Right forelimb (tissue), 1 donor: ENCODE measurements at regions not wholly inside any gene's neighbourhood (a gene's known extent, or its start where the extent isn't known, plus 50 kb on each side); places are given as distances from the start of the nearest gene placed in this dataset.
"Not testable (repeated sequence)": the region's sequence is repeated elsewhere in the genome, so short reads cannot be mapped to it uniquely, and the experiment has no call there.

Source experiments
- DNase-seq: peaks from one replicate; pipeline ENCODE4 v3.0.0-alpha.2; 2018

DNA sequence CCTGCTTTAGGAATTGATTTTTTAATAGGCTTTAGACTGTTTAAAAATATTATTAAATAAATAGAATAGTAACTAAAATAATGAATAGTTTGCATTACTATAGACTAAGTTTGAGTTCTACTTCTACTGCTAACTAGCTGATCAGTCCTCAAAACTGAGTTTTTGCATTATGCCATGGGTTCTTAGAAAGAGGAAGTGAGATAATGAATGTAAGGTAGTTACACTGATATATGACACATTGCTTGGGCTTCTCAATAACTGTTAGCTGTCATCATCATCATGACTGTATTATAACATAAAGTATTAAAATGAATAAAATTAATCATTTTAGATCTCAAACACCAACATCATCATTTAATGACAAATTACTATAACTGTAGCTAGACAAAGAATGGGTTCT, 949.7 kb downstream of the TRHDE start:
- no peak for DNase-seq

DNA sequence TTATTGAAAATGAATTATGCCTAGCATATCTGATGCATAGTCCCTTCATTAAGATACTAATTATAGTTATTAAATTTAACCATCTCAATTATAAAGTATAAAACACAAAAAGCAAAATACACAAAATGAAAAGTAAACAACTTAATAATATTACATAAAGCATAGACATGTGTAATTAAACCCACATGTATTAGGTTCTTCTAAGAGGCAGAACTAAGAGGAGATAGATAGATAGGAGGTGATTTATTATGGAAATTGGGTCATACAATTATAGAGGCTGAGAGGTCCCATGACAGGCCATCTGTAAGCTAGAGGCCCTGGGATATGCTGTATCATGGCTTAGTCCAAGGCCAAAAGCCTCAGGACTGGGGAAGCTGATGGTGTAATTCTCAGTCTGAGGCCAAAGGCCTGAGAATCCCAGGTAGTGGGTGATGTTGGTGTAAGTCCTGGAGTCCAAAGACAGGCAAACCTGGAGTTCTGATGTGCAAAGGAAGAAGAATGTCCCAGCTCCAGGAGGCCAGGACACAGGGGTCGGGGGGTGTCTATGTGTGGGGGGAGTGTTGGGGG, 953.3 kb downstream of the TRHDE start:
- no peak for DNase-seq

DNA sequence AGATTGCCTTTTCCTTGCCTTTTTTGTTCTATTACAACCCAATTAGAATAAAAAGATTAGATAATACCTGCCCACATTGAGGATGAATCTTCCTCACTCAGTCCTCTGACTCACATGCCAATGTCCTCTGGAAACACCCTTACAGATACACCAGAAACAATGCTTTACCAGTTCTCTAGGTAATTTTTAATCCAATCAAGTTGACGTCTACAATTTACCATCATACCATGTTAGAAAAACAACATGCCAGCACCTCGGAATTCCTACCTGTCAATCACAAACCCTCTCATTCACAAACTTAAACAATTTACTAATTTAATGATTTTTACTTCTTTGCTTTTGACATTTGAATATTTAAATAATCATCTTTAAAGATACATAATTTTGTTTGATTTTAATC, 953.8 kb downstream of the TRHDE start:
- no peak for DNase-seq

DNA sequence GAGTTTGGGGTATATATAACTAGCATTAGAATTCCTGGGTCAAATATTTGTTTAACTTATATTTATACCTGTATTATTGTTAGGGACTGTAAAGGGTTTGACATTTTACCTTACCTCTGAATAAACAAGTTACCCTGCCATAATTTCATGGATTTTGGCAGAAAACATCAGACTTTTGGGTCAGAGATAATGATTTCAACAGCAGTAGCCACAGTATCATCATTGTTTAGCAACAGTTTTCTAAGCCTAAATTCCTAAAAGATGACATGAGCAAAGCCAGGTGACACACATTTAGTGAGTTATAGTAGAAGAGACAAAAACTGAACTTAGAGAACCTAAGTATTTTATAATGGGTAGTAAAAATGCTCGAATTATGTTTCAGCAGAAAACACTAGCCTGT, 954.4 kb downstream of the TRHDE start:
- no peak for DNase-seq

DNA sequence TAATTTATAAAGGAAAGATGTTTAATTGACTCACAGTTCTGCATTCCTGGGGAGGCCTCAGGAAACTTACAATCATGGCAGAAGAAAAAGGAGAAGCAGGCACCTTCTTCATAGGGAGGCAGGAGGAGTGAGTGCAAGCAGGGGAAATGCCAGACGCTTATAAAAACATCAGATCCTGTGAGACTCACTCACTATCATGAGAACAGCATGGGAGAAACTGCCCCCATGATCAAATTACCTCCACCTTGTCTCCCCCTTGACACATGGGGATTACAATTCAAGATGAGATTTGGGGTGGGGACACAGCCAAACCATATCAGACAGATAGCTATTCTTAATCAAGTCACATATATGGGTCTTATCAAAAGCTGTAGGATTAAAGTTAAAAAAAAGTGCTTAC, 956.7 kb downstream of the TRHDE start:
- not testable (repeated sequence) for DNase-seq

DNA sequence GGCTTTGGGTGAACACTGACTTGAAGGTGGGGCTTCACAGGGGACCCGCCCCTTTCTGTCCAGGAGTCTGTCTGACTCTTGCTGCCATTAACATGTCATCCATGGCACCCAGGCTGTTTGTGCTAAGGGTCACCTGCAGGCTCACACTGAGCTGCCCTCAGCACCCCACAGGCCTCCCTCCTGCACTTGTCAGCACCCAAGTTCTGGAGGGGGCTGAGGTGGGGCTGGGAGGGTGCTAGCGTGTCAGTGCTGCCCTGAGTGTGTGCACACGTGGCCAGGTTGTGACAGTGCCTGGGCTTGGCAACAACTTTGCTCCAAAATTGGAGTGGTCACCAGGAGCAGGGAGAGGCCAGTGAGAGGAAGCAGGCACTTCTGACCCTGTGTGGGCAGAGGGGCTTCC, 963.2 kb downstream of the TRHDE start:
- no peak for DNase-seq

DNA sequence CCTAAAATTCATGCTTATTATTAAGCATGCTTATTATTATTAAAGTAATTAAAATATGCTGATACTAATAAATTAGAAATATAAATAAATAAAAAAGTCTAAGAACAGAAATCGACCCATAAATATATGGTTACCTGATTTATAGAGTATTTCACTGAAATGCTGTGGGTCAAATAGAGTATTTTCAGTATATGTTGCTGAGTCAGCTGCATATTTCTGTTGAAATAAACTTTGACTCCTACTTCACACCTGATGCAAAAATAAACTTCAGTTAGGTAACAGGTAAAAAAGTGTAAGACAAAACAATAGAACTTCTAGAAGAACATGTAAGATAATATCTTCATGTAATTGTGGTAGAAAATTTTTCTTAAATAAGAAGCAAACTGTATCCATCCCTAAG, 967.9 kb downstream of the TRHDE start:
- no peak for DNase-seq

DNA sequence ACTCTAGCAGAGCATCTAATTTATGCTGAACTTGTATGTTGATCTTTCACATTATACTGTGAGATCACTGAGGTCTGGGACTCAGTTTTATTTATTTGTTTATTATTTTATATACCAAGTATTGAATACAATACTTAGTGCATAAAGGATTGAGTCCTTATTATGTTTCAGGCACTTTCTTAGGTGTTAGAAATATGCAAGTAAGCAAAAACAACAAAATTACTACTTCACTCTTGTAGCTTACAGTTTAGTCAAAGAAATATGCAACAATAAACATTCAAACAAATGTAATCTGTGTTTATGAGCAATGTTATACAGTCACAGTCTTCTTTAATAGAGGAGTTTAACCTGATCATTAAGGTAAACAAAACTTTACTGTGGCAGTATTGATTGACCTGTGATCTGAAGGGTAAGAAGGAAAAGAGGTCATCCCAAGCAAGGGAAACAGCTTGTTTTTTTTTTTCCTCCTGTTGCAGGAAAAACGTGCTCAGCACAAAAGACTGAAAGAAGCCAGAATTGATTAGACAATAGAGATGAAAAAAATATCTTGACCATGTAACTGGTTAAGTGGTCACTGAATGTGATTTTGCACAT, 990.7 kb downstream of the TRHDE start:
- DNase-seq = no peak

DNA sequence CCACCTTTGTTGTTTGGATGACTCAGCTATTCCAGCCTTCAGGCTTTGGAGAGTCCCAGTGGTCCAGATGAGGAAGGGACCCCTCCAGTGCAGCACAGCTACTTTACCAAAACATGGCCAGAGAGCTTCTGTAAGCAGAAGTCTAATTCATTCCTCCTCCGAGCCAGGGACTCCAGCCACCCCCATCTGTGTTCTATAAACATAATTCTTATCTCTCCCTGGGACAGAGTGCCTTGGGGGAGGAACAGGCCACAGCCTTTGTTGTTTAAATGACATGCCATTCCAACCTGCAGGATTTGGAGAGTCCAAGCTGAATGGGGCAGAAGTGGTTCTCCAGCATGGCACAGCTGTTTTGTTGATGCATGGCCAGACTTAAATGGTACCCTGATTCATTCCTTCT, 994.0 kb downstream of the TRHDE start:
- no peak for DNase-seq

DNA sequence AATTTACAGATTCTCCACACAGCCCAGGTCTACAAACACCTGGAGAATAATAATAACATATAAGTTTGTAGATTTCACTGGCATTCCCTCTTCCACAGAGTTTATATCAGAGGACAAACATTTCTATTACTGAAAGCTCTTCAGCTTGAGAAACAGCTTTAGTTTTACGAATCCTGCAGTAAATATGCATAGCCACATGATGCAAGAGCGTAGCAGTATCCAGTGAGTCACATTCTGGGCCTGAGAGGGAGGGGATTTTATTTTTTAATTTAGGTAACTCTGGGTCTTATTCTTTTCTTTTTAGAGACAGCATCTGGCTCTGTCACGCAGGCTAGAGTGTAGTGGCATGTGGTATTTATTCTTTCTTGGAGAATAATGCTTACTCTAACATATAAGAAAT, 1002.8 kb downstream of the TRHDE start:
- DNase-seq = no peak

DNA sequence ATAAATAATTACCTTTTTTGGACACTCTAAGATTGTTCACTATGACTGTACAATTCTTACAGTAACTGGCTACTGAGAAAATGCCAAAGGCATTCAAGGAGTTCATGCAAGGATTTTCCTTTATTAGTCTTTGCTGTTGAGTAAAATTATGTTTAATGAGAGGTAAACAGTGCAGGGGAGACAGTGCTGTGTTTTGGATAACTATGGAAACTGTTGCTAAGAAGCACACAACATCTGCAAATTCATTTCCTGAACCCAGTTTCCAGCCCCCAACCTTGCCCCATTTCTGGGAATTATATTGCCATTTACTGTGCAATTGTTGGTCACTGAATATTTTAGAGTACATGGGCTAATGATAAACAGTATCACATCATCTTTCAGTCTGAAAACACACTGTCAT, 1005.8 kb downstream of the TRHDE start:
- DNase-seq = no peak

DNA sequence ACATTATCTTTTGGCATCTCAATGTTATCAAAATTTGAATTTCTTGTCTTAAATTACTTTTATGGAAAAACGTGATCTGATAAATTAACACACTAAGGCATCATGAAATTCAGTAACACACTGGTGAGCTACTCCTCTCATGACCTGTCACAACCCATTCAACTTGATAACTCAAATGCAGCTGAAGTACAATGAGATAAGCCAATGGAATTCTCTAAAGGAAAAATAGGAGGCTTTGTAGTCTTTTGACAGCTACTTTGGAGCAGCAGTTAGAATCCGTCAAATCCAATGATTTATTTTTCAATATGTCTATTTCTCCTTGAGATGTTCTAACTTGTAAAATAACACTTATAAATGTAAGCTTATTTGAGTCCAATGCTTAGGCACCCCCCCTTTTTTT, 1029.4 kb downstream of the TRHDE start:
- no peak for DNase-seq

DNA sequence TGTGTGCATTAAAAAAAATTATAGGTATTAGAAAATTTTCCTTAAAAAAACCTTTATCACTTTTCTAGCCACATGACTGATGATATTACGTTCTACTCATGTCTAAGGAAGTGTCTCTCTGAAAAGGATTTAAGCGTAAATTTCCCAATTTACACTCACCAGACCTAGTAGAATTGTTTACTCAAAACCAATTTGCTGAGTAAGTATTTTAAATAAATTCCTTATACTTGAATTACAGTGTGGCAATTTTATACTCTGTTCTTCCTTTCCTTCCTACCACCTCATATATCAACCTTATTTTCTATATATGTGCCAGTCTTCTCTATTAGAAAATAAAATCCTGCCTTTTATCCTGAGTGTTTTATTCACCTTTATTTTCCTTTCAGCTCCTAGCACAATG, 1035.1 kb downstream of the TRHDE start:
- DNase-seq = no peak

DNA sequence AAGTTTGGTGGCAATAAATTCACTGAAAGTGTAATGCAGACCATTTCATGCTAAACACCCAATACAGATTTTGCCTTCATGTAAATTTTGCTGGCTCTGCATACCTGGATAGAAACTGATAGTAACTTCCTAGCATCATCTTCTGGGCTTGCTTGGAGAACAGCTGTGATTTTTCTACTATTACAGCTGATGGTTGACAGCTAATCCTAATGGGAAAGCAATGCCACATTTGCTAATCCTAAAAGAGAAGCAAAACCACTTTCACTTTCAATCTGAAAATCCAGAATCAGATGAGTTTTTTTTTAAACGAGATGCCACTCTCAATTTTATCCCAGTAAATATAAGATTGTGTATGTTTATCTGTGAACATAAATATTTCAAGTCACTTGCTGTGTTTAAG, 1035.9 kb downstream of the TRHDE start:
- DNase-seq = no peak

DNA sequence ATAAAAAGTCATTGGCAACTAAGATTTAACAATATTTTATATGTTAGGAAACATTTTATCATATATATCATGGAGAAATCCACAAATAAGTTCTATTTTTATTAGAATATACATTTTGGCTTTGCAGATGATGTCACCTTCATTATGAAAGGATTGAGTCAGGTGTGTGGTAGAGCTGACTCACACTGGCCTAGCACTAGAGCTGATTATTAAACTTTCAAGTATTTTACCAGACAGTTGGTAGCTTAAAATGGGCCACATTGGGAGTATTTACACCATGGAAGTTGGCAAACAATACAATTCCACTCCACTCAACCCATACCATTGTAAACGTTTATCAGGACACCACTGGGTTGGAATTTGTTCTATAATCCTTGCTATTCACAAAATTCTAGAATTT, 1036.6 kb downstream of the TRHDE start:
- DNase-seq = no peak

DNA sequence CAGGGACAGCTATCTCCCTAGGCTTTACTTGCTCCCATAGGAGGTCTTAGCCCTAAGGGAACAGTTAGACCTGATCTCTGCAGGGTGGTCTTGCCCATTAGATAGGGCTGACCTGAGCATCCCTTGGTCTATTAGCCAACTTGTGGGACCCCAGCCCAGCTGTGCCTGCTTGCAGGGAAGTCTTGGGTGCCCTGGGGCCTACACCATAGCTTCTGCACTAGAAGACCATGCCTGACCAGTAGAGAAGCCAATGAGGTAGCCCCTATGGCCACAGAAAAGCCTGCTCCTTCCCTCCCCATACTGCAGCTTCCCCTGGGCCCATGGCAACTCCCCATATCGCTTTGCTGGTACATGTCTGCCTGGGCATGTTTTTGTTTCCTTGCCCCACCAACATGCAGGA, 1049.1 kb downstream of the TRHDE start:
- no peak for DNase-seq

DNA sequence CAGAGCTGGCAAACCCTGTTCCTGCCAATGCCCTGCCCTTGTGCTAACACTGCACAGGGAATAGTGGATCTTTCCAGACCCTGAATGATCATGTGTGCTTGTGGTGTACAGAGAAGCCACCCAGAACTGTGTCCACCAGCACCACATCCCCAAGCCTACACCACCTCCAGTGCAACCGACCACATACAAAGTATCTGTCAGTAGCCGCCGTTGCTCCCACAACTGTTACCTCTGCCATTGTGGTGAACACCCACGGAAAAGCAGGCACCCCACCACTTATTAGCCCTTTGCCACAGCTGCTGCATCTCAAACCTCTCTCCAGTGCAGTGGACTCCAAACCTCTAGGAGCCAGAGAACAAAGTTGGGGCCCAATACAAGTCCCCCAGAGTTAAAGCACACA, 1049.6 kb downstream of the TRHDE start:
- DNase-seq = no peak

DNA sequence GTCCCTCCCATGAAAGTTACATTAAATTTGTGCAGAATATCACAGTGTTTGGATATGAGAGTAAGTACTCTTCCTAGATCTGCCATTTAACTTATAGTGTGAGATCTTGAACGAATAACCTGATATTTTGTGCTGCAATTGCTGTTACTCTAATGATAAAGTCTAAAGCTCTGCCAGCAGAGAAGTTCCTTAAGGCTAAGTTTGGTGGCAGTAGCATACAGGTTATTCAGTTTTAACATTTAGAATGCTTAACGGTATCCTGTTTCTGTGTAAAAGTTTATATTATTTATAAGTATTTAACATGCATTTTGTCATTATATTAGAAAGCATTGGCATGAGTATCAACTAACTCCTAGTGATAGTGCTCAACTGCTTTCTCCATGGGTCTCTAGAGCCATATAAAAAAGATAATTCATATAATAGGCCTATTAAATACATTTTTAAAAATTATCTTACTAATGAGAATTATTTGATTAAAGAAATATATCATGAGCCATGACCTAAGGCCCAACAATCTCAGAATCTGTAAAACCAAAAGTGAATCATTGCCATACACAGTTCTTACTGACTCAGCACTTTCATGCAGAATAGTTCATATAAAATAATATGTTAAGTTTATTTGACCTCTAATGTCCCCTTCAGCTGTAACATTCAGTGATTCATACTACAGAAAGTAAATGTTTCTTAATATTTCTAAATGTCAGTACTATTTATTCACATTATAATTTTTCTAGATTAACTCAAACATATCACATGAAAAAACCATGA, 1058.6 kb downstream of the TRHDE start:
- no peak for DNase-seq

DNA sequence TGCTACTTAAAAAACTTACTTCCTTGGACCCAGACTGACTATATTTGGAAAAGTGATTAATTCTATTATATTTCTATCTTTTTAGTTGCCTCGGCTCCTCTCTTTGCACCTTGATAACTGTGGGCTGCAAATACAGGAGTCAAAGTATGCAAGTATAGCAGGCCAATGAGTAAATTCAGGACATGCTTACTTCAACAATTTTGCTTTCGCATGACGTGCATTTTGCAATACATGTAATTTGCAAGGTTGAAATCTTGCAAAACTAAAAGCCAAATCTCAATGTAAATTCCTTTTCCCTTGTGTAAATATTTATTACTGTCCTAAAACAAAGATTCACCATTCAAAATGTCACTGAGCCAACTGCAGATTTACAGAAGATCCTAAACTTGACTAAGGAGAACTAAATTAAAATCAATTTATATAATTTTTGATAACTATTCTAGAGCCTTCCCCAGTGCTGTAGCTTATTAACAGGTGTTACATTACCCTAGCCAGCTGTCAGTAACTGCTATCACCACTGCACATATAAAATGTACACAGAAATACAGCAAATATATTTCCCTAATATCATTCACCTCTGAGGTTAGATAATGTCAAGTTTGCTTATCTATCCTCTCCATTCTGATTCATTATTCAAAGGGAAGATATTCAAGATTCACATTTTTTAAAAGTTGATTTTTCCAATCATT, 1069.5 kb downstream of the TRHDE start:
- DNase-seq = no peak

DNA sequence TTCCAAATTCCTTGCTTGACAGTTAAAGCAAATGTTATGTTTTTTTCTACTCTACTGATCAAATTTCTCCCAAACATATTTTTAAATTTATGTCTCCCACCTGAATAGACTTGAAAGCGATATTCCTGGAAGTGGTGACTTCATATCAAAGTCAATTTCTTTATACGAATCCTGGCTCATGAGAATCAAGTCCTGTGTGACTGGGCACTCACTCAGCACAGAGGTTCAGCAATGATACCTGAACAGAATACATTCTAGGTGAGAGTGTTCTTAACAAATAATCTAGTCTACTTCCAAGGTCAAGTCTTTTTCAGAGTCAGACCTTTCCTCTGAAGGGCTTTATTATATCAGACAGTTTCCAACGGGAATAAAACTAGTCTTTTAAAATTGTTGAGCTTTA, 1070.6 kb downstream of the TRHDE start:
- no peak for DNase-seq

DNA sequence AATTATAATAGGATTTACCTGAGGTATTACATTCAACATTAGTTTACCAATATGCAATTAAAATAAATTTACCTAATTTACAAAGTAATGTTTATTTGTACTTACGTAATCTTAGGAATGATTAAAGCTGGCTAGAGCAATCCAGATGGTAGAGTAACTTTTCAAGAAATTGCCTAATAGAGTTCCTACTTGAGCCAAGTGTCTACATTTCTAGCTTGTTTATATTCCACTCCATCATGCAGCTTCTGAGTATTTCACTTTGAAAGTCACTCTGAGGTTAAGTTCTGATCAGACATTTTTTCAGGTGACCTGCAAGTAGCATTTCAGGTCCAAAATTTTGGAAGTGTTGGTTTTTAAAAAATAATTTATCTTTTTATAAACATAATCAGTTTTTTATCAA, 1080.7 kb downstream of the TRHDE start:
- no peak for DNase-seq

DNA sequence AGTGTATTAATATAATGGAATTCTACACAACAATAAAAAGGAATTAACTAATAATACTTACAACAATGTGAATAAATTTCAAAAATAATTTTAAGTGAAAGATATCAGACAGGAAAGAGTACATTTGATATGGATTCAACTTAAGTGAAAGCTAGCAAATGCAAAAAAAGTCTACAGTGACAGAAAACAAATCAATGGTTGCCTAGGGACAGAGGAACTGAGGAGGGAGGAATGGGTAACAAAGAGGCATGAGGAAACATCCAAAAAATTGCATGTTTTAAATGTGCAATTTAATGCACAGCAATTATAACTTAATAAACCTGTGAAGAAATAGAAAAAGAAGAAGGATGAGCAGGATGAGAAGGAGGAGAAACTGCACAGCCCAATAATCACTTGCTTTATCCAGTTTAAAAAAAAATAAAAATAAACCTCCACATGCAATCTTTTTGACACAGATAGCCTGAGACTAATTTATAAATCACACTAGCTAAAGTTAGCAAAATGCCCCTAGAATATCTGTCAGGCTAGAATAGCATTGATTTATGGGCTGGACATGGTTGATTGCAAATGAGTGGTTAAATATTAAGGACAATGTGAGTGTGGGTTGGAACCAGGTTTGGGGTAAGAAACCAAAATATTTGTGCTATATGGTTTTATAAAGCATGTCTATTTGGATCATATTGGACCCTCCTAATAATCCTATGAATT, 1089.1 kb downstream of the TRHDE start:
- DNase-seq = no peak

DNA sequence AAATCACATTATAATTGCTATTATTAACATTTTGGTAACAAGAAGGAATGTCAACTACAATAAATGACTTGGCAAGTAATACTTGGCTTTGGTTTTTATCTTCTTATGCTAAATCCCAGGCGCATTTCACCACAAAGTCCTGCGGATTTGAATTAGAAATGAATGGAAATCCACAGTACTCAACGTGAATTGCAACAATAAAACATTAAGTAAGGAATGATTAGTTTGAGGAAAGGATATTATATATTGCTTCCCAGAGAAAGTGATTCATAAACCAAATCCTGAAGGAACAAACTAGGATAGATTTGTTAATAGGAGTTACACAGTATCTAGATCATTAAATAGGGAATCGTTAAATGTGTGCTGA, 1089.7 kb downstream of the TRHDE start:
- DNase-seq = no peak

DNA sequence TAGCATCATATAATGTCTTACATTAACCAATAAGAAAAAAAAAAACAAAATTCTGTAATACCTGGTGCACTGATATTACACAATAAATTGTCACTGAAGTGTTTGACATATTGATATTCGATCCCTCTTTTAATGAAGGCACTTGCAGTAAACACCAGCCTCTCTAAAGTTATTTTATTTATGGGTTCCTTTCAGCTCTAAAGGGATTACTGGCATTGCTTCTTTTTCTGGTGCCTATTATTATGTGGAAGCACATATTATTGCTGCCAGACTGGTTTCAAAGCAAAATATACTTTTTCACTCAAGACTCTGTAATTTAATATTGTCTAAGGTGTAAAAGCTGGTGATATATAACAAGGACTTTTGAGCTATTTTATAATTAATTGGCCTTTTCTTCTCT, 1090.5 kb downstream of the TRHDE start:
- DNase-seq = no peak
